ENCODE measurements at regions not wholly inside any gene's neighbourhood (a gene's known extent, or its start where the extent isn't known, plus 50 kb on each side); places are given as distances from the start of the nearest gene placed in this dataset.
"Not testable (repeated sequence)": the region's sequence is repeated elsewhere in the genome, so short reads cannot be mapped to it uniquely, and the experiment has no call there.

DNA sequence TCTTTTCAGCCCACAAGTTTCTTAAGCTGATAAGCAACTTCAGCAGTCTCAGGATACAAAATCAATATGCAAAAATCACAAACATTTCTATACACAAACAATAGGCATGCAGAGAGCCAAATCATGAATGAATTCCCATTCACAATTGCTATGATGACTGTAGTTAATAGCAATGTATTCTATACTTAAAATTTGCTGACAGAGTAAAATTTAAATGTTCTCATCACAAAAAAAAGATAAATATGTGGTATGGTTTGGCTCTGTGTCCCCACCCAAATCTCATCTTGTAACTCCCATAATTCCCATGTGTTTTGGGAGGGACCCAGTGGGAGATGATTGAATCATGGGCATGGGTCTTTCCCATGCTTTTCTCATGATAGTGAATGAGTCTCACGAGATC lies 360.2 kb downstream of the PID1 start:
- not testable (repeated sequence) for TF ChIP-seq POLR2A (IDR thresholded peaks at IDR 0.05)
- TF ChIP-seq, protein P1, sequence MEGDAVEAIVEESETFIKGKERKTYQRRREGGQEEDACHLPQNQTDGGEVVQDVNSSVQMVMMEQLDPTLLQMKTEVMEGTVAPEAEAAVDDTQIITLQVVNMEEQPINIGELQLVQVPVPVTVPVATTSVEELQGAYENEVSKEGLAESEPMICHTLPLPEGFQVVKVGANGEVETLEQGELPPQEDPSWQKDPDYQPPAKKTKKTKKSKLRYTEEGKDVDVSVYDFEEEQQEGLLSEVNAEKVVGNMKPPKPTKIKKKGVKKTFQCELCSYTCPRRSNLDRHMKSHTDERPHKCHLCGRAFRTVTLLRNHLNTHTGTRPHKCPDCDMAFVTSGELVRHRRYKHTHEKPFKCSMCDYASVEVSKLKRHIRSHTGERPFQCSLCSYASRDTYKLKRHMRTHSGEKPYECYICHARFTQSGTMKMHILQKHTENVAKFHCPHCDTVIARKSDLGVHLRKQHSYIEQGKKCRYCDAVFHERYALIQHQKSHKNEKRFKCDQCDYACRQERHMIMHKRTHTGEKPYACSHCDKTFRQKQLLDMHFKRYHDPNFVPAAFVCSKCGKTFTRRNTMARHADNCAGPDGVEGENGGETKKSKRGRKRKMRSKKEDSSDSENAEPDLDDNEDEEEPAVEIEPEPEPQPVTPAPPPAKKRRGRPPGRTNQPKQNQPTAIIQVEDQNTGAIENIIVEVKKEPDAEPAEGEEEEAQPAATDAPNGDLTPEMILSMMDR (IDR thresholded peaks at IDR 0.05) = not testable (repeated sequence)

All from right lobe of liver (tissue), 4 donors.